GM12891 (cell line): ENCODE measurements at regions not wholly inside any gene's neighbourhood (a gene's known extent, or its start where the extent isn't known, plus 50 kb on each side); places are given as distances from the start of the nearest gene placed in this dataset.

Source experiments
- POLR2A ChIP-seq: IDR thresholded peaks from 2 replicates; pipeline ENCODE4 v1.6.1; 2011; ENCODE audit warnings: low read depth, low read length, control low read depth
- POLR2AphosphoS5 ChIP-seq: IDR thresholded peaks from 2 replicates; pipeline ENCODE4 v1.6.1; 2011; ENCODE audit warnings: low read depth, low read length, control low read depth
- POU2F2 ChIP-seq: IDR thresholded peaks from 2 replicates; pipeline ENCODE4 v1.6.1; 2011; ENCODE audit warnings: low read depth, mild to moderate bottlenecking, control low read depth, low read length, moderate library complexity
- TAF1 ChIP-seq: IDR thresholded peaks from 2 replicates; pipeline ENCODE4 v1.6.1; 2011; ENCODE audit warnings: low read depth, low read length, control low read depth

DNA sequence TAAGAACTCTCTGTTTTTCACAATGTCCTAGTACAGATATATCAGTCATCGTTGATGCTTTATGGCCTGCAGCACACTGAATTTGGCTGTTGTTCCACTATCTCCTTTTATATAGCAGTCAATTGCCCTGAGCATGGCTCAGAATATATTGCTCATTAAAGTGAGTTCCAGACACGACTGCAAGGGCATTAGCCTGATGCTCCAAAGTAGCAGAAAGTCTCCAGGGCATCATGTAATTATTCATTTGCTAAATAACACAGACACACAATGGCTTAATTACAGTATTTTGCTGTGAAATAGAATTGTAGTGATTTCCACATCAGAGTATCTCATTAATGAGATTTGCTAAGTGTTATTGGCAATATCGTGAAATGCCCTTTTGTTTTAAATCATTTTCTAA, 1167.5 kb downstream of the AACS start:
- TF ChIP-seq POLR2A (no peak), POLR2AphosphoS5 (no peak), TAF1 (no peak), POU2F2 (no peak)
